Gastroesophageal sphincter (tissue), 3 donors: ENCODE measurements at regions not wholly inside any gene's neighbourhood (a gene's known extent, or its start where the extent isn't known, plus 50 kb on each side); places are given as distances from the start of the nearest gene placed in this dataset.

Experiments used
- EP300 ChIP-seq: sonication (generic); formaldehyde crosslinking; IDR thresholded peaks from one replicate; pipeline ENCODE4 v1.6.1; 2017; ENCODE audit warnings: antibody characterized with exemption, mild to moderate bottlenecking
- POLR2A ChIP-seq, 2 donors: fragments of 450-650 bp; IDR thresholded peaks; one replicate each; pipeline ENCODE4 v1.6.1; 2017; ENCODE audit warnings: antibody characterized with exemption in 2 of 2, mild to moderate bottlenecking in 2 of 2, moderate library complexity in 1 of 2
- POLR2AphosphoS5 ChIP-seq: sonication (generic); formaldehyde crosslinking; IDR thresholded peaks from one replicate; pipeline ENCODE4 v1.6.1; 2017; ENCODE audit warnings: antibody characterized with exemption
- TF ChIP-seq, protein P1 (sequence below), 4 experiments: fragments of 200-600 bp in 2 of 4; fragments of 450-650 bp in 2 of 4; sonication (generic) in 1 of 4; IDR thresholded peaks; one replicate each; pipeline ENCODE4 v1.5.1; 2017 to 2019; ENCODE audit warnings: antibody characterized with exemption in 4 of 4, mild to moderate bottlenecking in 2 of 4, moderate library complexity in 2 of 4

DNA sequence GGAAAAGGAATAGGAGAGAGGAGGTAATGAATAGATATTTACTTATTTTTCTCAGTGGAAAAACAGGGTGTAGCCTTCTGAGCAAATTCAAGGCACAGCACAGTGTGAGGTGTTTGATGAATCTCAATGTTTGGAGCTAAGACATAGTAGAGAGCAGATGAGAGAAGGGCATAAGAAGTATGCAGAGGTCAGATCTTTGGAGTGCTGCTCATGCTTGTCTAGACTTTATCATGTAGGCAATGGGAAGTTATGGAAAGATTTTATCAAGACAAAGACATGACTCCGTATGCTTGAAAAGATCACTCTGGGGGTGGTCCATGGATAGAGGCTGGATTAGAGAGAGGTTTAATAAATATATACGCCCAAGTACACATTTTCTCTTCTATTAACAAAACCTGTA is 217.0 kb upstream of the CNR1 start:
- TF ChIP-seq POLR2A (IDR thresholded peaks at IDR 0.05) (no peak), EP300 (no peak), POLR2AphosphoS5 (no peak)
- TF ChIP-seq, protein P1, sequence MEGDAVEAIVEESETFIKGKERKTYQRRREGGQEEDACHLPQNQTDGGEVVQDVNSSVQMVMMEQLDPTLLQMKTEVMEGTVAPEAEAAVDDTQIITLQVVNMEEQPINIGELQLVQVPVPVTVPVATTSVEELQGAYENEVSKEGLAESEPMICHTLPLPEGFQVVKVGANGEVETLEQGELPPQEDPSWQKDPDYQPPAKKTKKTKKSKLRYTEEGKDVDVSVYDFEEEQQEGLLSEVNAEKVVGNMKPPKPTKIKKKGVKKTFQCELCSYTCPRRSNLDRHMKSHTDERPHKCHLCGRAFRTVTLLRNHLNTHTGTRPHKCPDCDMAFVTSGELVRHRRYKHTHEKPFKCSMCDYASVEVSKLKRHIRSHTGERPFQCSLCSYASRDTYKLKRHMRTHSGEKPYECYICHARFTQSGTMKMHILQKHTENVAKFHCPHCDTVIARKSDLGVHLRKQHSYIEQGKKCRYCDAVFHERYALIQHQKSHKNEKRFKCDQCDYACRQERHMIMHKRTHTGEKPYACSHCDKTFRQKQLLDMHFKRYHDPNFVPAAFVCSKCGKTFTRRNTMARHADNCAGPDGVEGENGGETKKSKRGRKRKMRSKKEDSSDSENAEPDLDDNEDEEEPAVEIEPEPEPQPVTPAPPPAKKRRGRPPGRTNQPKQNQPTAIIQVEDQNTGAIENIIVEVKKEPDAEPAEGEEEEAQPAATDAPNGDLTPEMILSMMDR (IDR thresholded peaks at IDR 0.05): no peak
